ENCODE measurements at regions not wholly inside any gene's neighbourhood (a gene's known extent, or its start where the extent isn't known, plus 50 kb on each side); places are given as distances from the start of the nearest gene placed in this dataset.

GRCh38 chr2:160996584-160996983 is 163.6 kb upstream of the TANK start:
- TF ChIP-seq ZNF8 (CRISPR knock-in tag; IDR thresholded peaks at IDR 0.05), result no peak
- TF ChIP-seq ZFP30 (CRISPR knock-in tag; IDR thresholded peaks at IDR 0.05), result no peak
- no peak for TF ChIP-seq ARNTL (CRISPR knock-in tag; IDR thresholded peaks at IDR 0.05; ENCODE audit: borderline replicate concordance, low read depth)
- no peak for TF ChIP-seq ESRRG (CRISPR knock-in tag; IDR thresholded peaks at IDR 0.05)
- TF ChIP-seq GLIS3 (CRISPR knock-in tag; IDR thresholded peaks at IDR 0.05), result no peak
- TF ChIP-seq CREB5 (CRISPR knock-in tag; IDR thresholded peaks at IDR 0.05; ENCODE audit: low read depth), result no peak
- TF ChIP-seq SNAI2 (CRISPR knock-in tag; IDR thresholded peaks at IDR 0.05), result no peak
- no peak for TF ChIP-seq RARB (CRISPR knock-in tag; IDR thresholded peaks at IDR 0.05)

Measured in SK-N-SH treated with all-trans-retinoic acid at 6 μM for 48 hours (cell line).